HG02885 (cell line): ENCODE measurements at regions not wholly inside any gene's neighbourhood (a gene's known extent, or its start where the extent isn't known, plus 50 kb on each side); places are given as distances from the start of the nearest gene placed in this dataset.

Experiments used
- ATAC-seq: cut with Tn5 transposase; IDR thresholded peaks from one replicate; pipeline ENCODE4 v1.9.1; 2021; ENCODE audit warnings: mild to moderate bottlenecking; ENCODE audit not compliant: unreplicated experiment, poor library complexity

DNA sequence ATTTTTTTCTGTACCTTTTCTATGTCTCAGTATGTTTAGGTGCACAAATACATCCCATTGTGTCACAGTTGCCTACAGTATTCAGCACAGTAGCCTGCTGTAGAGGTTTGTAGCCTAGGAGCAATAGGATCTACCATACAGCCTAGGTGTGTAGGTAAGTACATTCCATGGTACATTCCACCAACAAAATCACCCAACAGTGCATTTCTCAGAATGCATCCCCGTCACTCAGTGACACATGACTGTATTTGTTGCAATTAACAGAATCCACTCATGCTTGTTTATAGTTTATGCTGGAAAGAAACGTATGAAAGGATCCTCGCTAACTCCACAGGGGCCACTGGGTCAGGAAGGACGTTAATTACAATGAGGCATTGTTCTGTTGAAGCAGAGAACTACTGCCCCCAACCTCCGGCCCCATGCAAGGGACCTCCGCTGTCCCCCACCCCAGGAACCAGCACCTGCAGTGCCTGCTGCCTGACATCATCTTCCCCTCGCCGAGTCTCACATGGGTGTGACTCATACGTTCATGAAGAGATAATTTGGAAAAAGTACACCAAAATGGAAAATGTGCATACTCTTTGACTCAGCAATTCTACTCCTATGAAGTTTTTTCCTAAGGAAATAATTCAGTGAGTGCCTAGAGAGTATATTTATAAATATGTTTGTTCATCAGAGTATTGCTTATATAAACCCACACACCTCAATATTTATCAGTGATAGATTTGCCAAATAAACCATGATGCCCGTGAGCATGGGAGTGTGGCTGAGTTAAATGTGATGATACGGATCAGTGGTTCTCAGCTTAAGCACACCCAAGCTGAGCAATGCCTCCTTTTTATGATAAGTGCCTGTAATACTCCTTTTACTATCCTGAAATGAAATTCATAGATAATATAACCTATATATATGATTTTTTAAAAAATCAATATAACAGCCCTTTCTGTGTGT is 156.4 kb upstream of the ECI2 start:
- ATAC-seq, result no peak

DNA sequence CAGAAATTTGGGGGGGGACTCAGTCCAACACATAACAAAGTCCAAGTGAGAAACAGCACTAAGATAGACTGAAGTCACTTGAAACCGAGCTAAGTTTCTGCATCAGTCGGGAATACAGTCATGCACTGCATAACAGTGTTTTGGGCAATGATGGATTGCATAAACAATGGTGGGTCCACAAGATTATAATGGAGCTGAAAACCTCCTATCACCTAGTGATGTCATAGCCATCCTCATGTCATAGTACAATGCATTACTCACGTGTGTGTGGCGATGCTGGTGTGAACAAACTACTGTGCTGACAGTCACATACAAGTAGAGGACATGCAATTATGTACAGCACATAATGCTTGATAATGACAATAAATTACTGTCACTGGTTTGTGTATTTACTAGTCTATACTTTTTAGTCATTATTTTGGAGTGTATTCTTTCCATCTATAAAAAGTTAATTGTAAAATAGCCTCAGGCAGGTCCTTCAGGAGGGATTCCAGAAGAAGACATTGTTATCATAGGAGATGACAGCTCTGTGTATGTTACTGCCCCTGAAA is 154.5 kb upstream of the ECI2 start:
- no peak for ATAC-seq

- ATAC-seq, result no peak
Observed at GRCh38 chr6:4287811-4288244, 152.5 kb upstream of the ECI2 start.

DNA sequence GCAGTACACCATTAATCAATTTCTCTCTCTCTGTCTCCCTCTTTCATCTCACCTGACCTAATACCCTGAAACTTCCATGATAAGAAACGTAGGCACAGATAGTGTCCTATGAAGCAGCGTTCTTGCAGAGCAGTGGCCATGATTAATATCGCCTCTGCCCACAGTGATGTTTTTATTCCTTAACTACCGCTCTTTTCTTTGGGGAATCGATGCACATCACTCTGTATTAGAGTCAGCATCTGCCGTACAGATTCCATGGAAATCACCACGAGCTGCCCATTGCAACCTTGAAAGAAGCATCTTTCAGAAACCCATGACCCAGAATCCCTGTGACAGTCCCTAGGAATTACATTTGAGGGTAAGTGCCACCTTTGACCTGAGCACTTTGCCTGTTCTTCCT is 152.0 kb upstream of the ECI2 start:
- no peak for ATAC-seq

- no peak for ATAC-seq
Observed at GRCh38 chr6:4282926-4283325, 147.6 kb upstream of the ECI2 start.

DNA sequence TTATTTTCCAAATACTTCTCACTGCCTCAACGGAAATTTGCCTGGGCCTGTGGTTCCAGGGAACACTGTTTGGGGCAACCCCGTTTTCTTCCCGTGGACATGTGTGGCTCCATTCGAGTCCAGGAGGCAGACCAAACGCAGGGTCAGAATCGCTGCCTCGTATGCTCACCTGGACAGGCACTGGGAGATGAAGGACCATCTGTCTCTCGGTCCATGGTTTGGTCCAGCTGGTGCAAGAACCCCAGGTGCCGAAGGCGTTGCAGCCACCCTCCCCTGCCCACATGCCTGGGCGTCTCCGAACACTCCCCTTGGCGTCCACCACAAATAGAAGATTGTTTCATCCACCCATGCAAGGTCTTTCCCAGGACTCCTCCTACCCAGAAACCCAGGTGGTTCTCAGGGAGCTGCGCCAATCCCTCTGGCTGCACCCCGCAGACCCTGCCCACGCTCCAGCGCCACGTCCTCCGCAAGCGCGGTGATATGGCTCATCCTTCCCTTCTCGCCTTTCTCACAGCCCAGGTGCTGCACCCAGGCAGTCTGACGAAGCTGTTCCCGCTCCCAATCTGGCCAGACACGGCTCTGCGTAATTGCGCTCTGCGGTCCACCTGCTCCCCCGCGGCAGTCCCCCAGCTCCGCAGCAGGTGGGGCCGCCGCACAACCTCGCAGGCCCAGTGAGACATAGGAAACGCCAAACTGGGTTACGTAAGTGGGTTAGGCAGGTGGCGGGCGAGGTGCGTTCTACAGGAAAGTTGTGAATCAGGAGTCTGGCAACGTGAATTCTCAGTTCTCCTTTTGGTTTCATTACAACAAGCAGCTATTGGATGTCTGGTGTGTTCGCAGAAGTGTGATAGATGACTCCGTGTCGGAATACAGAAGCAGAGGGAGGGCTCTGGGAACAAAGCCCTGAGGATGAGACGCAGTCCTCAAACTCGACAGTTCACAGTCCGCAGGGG is 146.2 kb upstream of the ECI2 start:
- peak; percentile 93 for ATAC-seq

GRCh38 chr6:4280707-4281106 is 145.3 kb upstream of the ECI2 start:
- ATAC-seq, result no peak

- no peak for ATAC-seq
Observed at GRCh38 chr6:4280031-4280430, 144.7 kb upstream of the ECI2 start.

- ATAC-seq, result no peak
Observed at GRCh38 chr6:4274382-4275082, 139.2 kb upstream of the ECI2 start.

GRCh38 chr6:4272996-4273395 is 137.6 kb upstream of the ECI2 start:
- no peak for ATAC-seq

GRCh38 chr6:4271761-4272470 is 136.5 kb upstream of the ECI2 start:
- ATAC-seq, result no peak

- no peak for ATAC-seq
Observed at GRCh38 chr6:4270776-4271175, 135.4 kb upstream of the ECI2 start.

DNA sequence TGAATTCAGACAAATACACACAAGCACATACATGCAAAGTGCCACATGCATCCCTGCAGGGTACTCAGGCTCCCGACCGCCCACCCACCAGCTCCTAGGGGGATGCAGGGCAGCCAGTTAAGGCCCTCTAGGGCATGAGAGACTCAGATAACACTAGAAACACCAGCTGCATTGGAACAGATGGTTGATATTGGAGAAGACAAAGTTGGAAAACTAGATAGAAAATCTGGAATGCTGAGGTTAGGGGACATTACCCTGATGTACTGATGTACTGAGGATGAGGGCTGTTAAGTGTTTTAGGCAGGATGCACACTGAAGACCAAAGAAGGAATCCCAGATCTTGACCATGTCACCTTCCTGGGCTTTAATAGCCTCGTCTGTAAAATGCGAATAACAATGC is 134.6 kb upstream of the ECI2 start:
- no peak for ATAC-seq

GRCh38 chr6:4268171-4268570 is 132.8 kb upstream of the ECI2 start:
- ATAC-seq, result no peak

DNA sequence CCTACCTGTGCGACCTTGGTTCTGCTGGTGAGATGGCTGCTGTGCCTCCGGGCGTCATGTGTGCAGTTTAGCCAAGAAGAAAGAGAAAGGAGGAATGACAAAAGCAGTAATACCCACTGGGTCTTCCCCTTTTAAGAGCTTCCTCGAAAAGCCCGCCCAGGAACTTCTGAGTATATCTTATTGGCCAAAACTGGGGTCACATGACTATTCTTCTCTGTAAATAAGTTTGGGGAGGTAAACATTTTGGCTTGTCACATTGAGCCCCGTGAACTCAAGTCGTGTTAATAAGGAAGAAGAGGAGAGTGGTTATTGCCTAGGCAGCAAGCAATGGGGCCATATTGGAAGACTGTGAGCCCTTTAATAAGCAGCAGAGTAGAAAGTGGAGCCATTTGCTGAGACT is 130.4 kb upstream of the ECI2 start:
- ATAC-seq, result no peak

DNA sequence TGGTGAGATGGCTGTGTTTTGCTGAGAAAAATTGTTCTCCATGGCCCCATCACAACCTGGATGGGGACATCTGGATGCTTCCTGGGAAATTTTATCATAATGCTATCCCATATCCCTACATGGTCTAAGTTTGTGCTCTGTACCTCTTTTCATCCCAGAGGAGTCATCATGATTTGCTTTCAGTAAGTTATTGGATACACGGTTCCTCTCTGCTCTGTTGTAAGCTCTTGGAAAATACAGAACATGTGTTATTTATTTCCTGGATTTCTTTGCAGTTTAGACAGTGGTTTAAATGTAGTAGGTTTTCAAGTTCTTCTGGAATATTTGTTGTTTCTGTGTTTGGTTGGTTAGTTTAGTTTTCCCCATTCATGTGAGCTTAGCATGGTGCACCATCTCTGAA is 129.2 kb upstream of the ECI2 start:
- ATAC-seq, result no peak

GRCh38 chr6:4264081-4264480 is 128.7 kb upstream of the ECI2 start:
- ATAC-seq, result no peak

- ATAC-seq, result no peak
Observed at GRCh38 chr6:4262526-4262925, 127.2 kb upstream of the ECI2 start.

DNA sequence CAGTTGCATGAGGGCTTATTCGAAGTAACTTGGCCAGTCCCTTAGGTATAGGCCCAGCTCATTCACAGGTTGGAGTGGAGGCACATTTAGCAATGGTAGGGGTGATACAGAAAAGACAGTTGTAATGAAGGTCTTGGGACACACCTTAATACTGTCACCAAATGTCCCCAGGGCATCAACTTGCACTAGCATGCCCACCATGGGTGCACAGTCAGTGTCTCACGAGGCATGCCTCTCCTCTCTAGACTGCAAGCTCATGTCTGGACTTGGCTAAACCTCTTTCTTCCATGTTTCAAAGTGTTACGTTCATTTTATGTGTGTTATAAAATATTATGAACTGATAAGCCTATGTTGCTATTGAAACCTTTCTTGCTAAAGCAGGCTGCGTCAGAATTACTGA is 124.0 kb upstream of the ECI2 start:
- ATAC-seq, result no peak

GRCh38 chr6:4258733-4259132 is 123.4 kb upstream of the ECI2 start:
- ATAC-seq, result no peak
